ENCODE measurements at regions not wholly inside any gene's neighbourhood (a gene's known extent, or its start where the extent isn't known, plus 50 kb on each side); places are given as distances from the start of the nearest gene placed in this dataset.

GRCh38 chr3:157602424-157602823 lies 99.2 kb upstream of the VEPH1 start:
- 85 to 94% methylated on average over 1 of the region's 1 CpG for WGBS, 2 experiments (ENCODE audit: low coverage in 1 of 2, low lambda C conversion rate in 2 of 2, missing lambda C conversion rate in 2 of 2)
- no peaks in the 10 kb centered on the region for H3K27me3 ChIP-seq (replicated peaks; ENCODE audit: insufficient read depth)

GRCh38 chr3:157595259-157595658 lies 92.0 kb upstream of the VEPH1 start:
- 75 to 76% methylated on average over 5 of the region's 5 CpGs for WGBS, 2 experiments (ENCODE audit: low coverage in 1 of 2, low lambda C conversion rate in 2 of 2, missing lambda C conversion rate in 2 of 2)
- Histone ChIP-seq H3K9ac (no peak overlapping the region), H3K4me1 (ENCODE audit: insufficient read depth) (no peaks in the 10 kb centered on the region)

More at GRCh38 chr3:157602424-157602823, 99.2 kb upstream of the VEPH1 start:
- Histone ChIP-seq H4K20me1 (ENCODE audit: insufficient read depth) (no peaks in the 10 kb centered on the region), H3K27ac (no peak overlapping the region), H3K79me2 (ENCODE audit: insufficient read depth) (no peaks in the 10 kb centered on the region), H3K4me3 (no peak overlapping the region), H3K9me2 (ENCODE audit: insufficient read depth) (no peaks in the 10 kb centered on the region), H3F3A (ENCODE audit: insufficient read depth) (no peaks in the 10 kb centered on the region), H3K9ac (no peak overlapping the region), H3K36me3 (ENCODE audit: low read depth) (no peaks in the 10 kb centered on the region), H2AFZ (no peak overlapping the region), H3K9me3 (ENCODE audit: low read depth) (no peaks in the 10 kb centered on the region), H3K4me2 (ENCODE audit: unreplicated experiment) (no peak overlapping the region), H3K4me1 (ENCODE audit: insufficient read depth) (no peaks in the 10 kb centered on the region; the same call in 1 of the 2 replicates)
- in situ Hi-C loops (cut with MboI): loop anchor here (10.0 kb wide), 1 partner anchor 832 kb away; no protein-coding TSS in a partner anchor
- no peak for TF ChIP-seq EZH2phosphoT487 (IDR thresholded peaks at IDR 0.05; ENCODE audit: insufficient read depth, low read depth)
- TF ChIP-seq EZH2 (IDR thresholded peaks at IDR 0.05; ENCODE audit: insufficient read depth, poor library complexity, severe bottlenecking): no peak
- DNase-seq: no peak

DNA sequence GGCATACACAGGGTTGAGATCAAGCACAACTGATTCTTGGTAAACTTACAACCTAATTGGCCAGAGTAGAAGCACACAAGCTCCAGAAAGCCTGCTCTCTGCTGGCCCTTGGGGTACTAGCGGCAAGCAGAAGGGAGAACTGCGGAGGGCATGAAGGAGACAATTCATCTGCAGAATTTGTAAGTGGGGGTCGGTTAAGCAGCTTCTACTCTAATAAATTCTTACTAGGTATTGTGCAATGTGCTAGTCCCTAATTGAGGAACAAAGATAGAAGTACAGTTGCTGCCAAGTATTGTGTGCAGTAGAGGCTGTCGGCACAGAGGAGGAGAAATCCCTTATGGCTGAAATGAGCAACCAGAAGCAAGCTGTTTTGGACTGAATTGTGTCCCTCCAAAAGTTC lies 91.2 kb upstream of the VEPH1 start:
- WGBS, 2 experiments (ENCODE audit: low coverage in 1 of 2, low lambda C conversion rate in 2 of 2, missing lambda C conversion rate in 2 of 2): 68 to 70% methylated on average over 4 of the region's 4 CpGs
- in situ Hi-C loops (cut with MboI): no loop called here
- DNase-seq: no peak

More at GRCh38 chr3:157595259-157595658, 92.0 kb upstream of the VEPH1 start:
- H3F3A ChIP-seq (ENCODE audit: insufficient read depth): no peaks in the 10 kb centered on the region
- H3K36me3 ChIP-seq (ENCODE audit: low read depth): no peaks in the 10 kb centered on the region
- no peak overlapping the region for H2AFZ ChIP-seq
- no peak overlapping the region for H3K27ac ChIP-seq
- H3K9me3 ChIP-seq (ENCODE audit: low read depth): no peaks in the 10 kb centered on the region
- no peak overlapping the region for H3K4me2 ChIP-seq (ENCODE audit: unreplicated experiment)
- H3K79me2 ChIP-seq (ENCODE audit: insufficient read depth): no peaks in the 10 kb centered on the region
- in situ Hi-C loops (cut with MboI): no loop called here
- no peak for TF ChIP-seq EZH2phosphoT487 (IDR thresholded peaks at IDR 0.05; ENCODE audit: insufficient read depth, low read depth)
- no peak for TF ChIP-seq EZH2 (IDR thresholded peaks at IDR 0.05; ENCODE audit: insufficient read depth, poor library complexity, severe bottlenecking)
- H3K27me3 ChIP-seq (replicated peaks; ENCODE audit: insufficient read depth): no peaks in the 10 kb centered on the region
- DNase-seq: no peak
- no peaks in the 10 kb centered on the region for H3K9me2 ChIP-seq (ENCODE audit: insufficient read depth)
- H3K4me3 ChIP-seq: no peak overlapping the region
- H4K20me1 ChIP-seq (ENCODE audit: insufficient read depth): no peaks in the 10 kb centered on the region

DNA sequence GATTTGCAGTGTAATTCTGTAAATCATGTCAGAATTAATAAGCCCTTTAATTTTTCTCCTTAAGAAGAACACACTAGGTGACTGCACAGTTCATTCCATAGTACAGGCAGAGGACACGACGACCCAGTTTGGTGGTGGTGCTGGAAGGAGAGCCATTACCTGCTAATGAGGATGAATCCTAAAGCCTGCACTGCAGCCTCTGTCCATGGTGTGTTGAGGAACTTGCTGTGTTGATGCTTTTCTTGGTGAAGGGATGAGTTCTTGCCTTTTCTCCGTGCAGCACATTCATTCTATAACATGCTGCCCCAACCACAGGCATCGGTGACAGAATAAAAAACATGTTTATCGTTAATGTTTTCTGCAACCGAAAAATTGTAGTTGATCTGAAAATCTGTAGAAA lies 89.6 kb upstream of the VEPH1 start:
- Histone ChIP-seq H3F3A (ENCODE audit: insufficient read depth) (no peaks in the 10 kb centered on the region), H3K9ac (no peak overlapping the region), H3K36me3 (ENCODE audit: low read depth) (no peaks in the 10 kb centered on the region), H3K4me3 (no peak overlapping the region), H2AFZ (no peak overlapping the region), H3K79me2 (ENCODE audit: insufficient read depth) (no peaks in the 10 kb centered on the region), H4K20me1 (ENCODE audit: insufficient read depth) (no peaks in the 10 kb centered on the region), H3K27me3 (replicated peaks; ENCODE audit: insufficient read depth) (no peaks in the 10 kb centered on the region), H3K9me2 (ENCODE audit: insufficient read depth) (no peaks in the 10 kb centered on the region), H3K9me3 (ENCODE audit: low read depth) (no peaks in the 10 kb centered on the region), H3K4me2 (ENCODE audit: unreplicated experiment) (no peak overlapping the region), H3K27ac (no peak overlapping the region), H3K4me1 (ENCODE audit: insufficient read depth) (no peaks in the 10 kb centered on the region)
- in situ Hi-C loops (cut with MboI): no loop called here
- no peak for DNase-seq
- WGBS, 2 experiments (ENCODE audit: low coverage in 1 of 2, low lambda C conversion rate in 2 of 2, missing lambda C conversion rate in 2 of 2): 89 to 92% methylated on average over 6 of the region's 6 CpGs
- no peak for TF ChIP-seq EZH2 (IDR thresholded peaks at IDR 0.05; ENCODE audit: insufficient read depth, poor library complexity, severe bottlenecking)
- no peak for TF ChIP-seq EZH2phosphoT487 (IDR thresholded peaks at IDR 0.05; ENCODE audit: insufficient read depth, low read depth)

More for the DNA sequence above, 91.2 kb upstream of the VEPH1 start:
- H3K4me1 ChIP-seq (ENCODE audit: insufficient read depth): no peaks in the 10 kb centered on the region
- H3K27ac ChIP-seq: no peak overlapping the region
- no peaks in the 10 kb centered on the region for H3K27me3 ChIP-seq (replicated peaks; ENCODE audit: insufficient read depth)
- no peaks in the 10 kb centered on the region for H3K9me3 ChIP-seq (ENCODE audit: low read depth)
- no peaks in the 10 kb centered on the region for H3F3A ChIP-seq (ENCODE audit: insufficient read depth)
- no peak overlapping the region for H2AFZ ChIP-seq
- H3K36me3 ChIP-seq (ENCODE audit: low read depth): no peaks in the 10 kb centered on the region
- H3K79me2 ChIP-seq (ENCODE audit: insufficient read depth): no peaks in the 10 kb centered on the region
- no peaks in the 10 kb centered on the region for H4K20me1 ChIP-seq (ENCODE audit: insufficient read depth)
- H3K4me3 ChIP-seq: no peak overlapping the region
- H3K9ac ChIP-seq: no peak overlapping the region
- no peak overlapping the region for H3K4me2 ChIP-seq (ENCODE audit: unreplicated experiment)
- no peaks in the 10 kb centered on the region for H3K9me2 ChIP-seq (ENCODE audit: insufficient read depth)
- TF ChIP-seq EZH2 (IDR thresholded peaks at IDR 0.05; ENCODE audit: insufficient read depth, poor library complexity, severe bottlenecking) (no peak), EZH2phosphoT487 (IDR thresholded peaks at IDR 0.05; ENCODE audit: insufficient read depth, low read depth) (no peak)

DNA sequence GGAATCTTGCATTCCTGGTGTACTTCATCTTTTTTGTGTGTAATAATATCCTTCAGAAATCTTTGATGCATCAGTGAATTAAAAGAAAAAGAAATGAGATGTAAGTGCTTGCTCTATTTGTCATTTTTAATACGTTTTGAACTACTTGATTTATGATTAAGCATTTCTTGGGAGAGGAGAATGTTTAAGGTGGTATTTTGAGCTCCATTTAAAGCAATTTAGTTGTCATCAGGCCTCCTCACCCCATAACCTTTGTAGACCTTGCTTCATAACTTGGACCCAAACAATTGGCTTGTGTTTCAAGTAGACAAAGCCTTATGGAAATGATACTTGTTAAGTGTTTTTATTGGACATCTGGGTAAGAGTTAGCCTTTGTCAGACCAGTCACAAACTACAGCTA lies 87.1 kb upstream of the VEPH1 start:
- no peak for TF ChIP-seq EZH2phosphoT487 (IDR thresholded peaks at IDR 0.05; ENCODE audit: insufficient read depth, low read depth)
- TF ChIP-seq EZH2 (IDR thresholded peaks at IDR 0.05; ENCODE audit: insufficient read depth, poor library complexity, severe bottlenecking): no peak
- H3K4me2 ChIP-seq (ENCODE audit: unreplicated experiment): no peak overlapping the region
- no peaks in the 10 kb centered on the region for H3K9me2 ChIP-seq (ENCODE audit: insufficient read depth)
- H3K27me3 ChIP-seq (replicated peaks; ENCODE audit: insufficient read depth): no peaks in the 10 kb centered on the region
- in situ Hi-C loops (cut with MboI): no loop called here
- H2AFZ ChIP-seq: no peak overlapping the region
- H3F3A ChIP-seq (ENCODE audit: insufficient read depth): no peaks in the 10 kb centered on the region
- no peaks in the 10 kb centered on the region for H3K4me1 ChIP-seq (ENCODE audit: insufficient read depth)
- H3K9ac ChIP-seq: no peak overlapping the region
- H4K20me1 ChIP-seq (ENCODE audit: insufficient read depth): no peaks in the 10 kb centered on the region
- no peaks in the 10 kb centered on the region for H3K79me2 ChIP-seq (ENCODE audit: insufficient read depth)
- H3K4me3 ChIP-seq: no peak overlapping the region
- no peaks in the 10 kb centered on the region for H3K9me3 ChIP-seq (ENCODE audit: low read depth)
- WGBS, 2 experiments (ENCODE audit: low coverage in 1 of 2, low lambda C conversion rate in 2 of 2, missing lambda C conversion rate in 2 of 2): 26% methylated on average over 1 of the region's 1 CpG
- H3K36me3 ChIP-seq (ENCODE audit: low read depth): no peaks in the 10 kb centered on the region
- no peak for DNase-seq
- no peak overlapping the region for H3K27ac ChIP-seq
